ENCODE measurements at regions not wholly inside any gene's neighbourhood (a gene's known extent, or its start where the extent isn't known, plus 50 kb on each side); places are given as distances from the start of the nearest gene placed in this dataset.

DNA sequence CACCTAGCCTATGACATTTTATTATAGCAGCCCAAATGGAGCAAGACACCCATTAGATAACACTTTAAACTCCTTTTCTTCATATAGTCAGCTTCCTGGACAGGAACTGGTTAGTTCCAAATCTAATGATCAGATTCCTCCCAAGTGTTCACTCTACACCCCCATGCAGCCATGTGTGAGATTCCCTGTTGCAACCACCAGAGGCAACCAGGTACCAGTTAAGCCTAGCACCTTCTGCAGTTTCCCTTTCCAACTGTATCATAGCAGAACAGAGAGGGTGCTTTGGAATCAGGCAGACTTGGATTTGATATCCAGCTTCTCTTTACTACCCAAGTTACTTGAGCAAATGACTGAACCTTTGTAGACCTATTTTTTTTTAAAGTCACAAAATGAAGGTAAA, 296.6 kb upstream of the PCSK5 start:
- no peaks in the 10 kb centered on the region for H3K36me3 ChIP-seq (ENCODE audit: control insufficient read depth in 1 of 2, insufficient read depth in 2 of 2, low read length in 2 of 2)
- ChIA-PET RAD21 (ENCODE audit: low non-redundant PET in 1 of 2, low total read pairs in 2 of 2, uncharacterized antibody in 2 of 2, unreplicated experiment in 2 of 2) (no interaction called here), CTCF (no interaction called here), POLR2A (no interaction called here)
- H3K27ac ChIP-seq (ENCODE audit: low read depth, low read length) = no peak overlapping the region
- TF ChIP-seq ATF3 (IDR thresholded peaks at IDR 0.05) = no peak
- TF ChIP-seq, protein P1, sequence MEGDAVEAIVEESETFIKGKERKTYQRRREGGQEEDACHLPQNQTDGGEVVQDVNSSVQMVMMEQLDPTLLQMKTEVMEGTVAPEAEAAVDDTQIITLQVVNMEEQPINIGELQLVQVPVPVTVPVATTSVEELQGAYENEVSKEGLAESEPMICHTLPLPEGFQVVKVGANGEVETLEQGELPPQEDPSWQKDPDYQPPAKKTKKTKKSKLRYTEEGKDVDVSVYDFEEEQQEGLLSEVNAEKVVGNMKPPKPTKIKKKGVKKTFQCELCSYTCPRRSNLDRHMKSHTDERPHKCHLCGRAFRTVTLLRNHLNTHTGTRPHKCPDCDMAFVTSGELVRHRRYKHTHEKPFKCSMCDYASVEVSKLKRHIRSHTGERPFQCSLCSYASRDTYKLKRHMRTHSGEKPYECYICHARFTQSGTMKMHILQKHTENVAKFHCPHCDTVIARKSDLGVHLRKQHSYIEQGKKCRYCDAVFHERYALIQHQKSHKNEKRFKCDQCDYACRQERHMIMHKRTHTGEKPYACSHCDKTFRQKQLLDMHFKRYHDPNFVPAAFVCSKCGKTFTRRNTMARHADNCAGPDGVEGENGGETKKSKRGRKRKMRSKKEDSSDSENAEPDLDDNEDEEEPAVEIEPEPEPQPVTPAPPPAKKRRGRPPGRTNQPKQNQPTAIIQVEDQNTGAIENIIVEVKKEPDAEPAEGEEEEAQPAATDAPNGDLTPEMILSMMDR (IDR thresholded peaks at IDR 0.05 in 2 of 3, conservative IDR thresholded peaks at IDR 0.05 in 1 of 3; ENCODE audit: borderline replicate concordance in 1 of 3, insufficient read depth in 1 of 3, low read depth in 2 of 3, low read length in 2 of 3) = peak in 1 of 3 experiments; percentile 16; a peak in 2 of 6 replicates
- no peak for TF ChIP-seq POLR2AphosphoS5 (IDR thresholded peaks at IDR 0.05; ENCODE audit: low read depth, low read length)
- TF ChIP-seq SRF (IDR thresholded peaks at IDR 0.05; ENCODE audit: low read depth) = no peak
- no peak for TF ChIP-seq SP1 (IDR thresholded peaks at IDR 0.05; ENCODE audit: low read depth)
- H3K4me1 ChIP-seq (ENCODE audit: control insufficient read depth in 1 of 2, insufficient read depth in 2 of 2, low read length in 2 of 2) = no peaks in the 10 kb centered on the region
- H2AFZ ChIP-seq (ENCODE audit: low read depth, low read length, poor library complexity, severe bottlenecking) = no peak overlapping the region
- H3K27me3 ChIP-seq (ENCODE audit: insufficient read depth, low read length) = no peaks in the 10 kb centered on the region; the same call in 1 of the 2 replicates
- intact Hi-C loops (cut with micrococcal nuclease) = loop anchor here (10.0 kb wide), 2 partner anchors 251 to 701 kb away; no protein-coding TSS in a partner anchor
- H3K9me3 ChIP-seq (ENCODE audit: control insufficient read depth in 1 of 2, insufficient read depth in 1 of 2, low read depth in 1 of 2, low read length in 2 of 2) = no peaks in the 10 kb centered on the region
- DNase-seq (ENCODE audit: low read depth, low spot score) (no peak), ATAC-seq (0 out of 2 replicates have a peak, but pooled peaks have one; percentile 27)
- no peak overlapping the region for H3K4me3 ChIP-seq (replicated peaks in 1 of 2; ENCODE audit: low read depth in 1 of 2, low read length in 2 of 2)
- H3K4me2 ChIP-seq (ENCODE audit: low read length) = no peak overlapping the region
- no TSS peak for BruUV-seq (replicated peaks)
- no peaks in the 10 kb centered on the region for H4K20me1 ChIP-seq (ENCODE audit: insufficient read depth)
- H3K9ac ChIP-seq (ENCODE audit: low read length) = no peak overlapping the region
- H3K79me2 ChIP-seq (ENCODE audit: insufficient read depth, low read length) = no peaks in the 10 kb centered on the region
- H3K9me2 ChIP-seq (ENCODE audit: insufficient read depth) = no peaks in the 10 kb centered on the region

DNA sequence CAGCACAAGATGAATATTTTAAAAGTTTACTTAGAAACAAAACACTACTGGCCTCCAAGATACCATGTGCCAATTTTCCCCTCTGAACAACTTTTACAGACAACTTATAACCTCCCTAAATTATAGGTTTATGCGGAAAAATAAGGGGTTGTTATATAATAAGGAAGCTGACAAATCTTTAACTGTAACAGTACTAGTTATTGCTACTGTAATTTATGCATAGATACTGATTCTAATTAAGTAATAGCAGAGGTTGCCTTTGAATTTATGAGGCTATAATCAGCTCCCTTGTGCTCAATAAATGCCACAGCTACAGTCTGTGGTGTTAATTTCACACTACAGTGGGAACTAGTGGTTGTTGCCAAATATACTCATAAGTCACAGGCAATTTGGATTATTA, 291.3 kb upstream of the PCSK5 start:
- Histone ChIP-seq H3K79me2 (ENCODE audit: insufficient read depth, low read length) (no peaks in the 10 kb centered on the region), H3K27ac (ENCODE audit: low read depth, low read length) (no peak overlapping the region), H3K9ac (ENCODE audit: low read length) (no peak overlapping the region), H3K9me2 (ENCODE audit: insufficient read depth) (no peaks in the 10 kb centered on the region), H3K9me3 (ENCODE audit: control insufficient read depth in 1 of 2, insufficient read depth in 1 of 2, low read depth in 1 of 2, low read length in 2 of 2) (no peaks in the 10 kb centered on the region), H3K36me3 (ENCODE audit: control insufficient read depth in 1 of 2, insufficient read depth in 2 of 2, low read length in 2 of 2) (no peaks in the 10 kb centered on the region), H3K4me3 (replicated peaks in 1 of 2; ENCODE audit: low read depth in 1 of 2, low read length in 2 of 2) (no peak overlapping the region), H3K4me1 (ENCODE audit: control insufficient read depth in 1 of 2, insufficient read depth in 2 of 2, low read length in 2 of 2) (no peaks in the 10 kb centered on the region), H4K20me1 (ENCODE audit: insufficient read depth) (no peaks in the 10 kb centered on the region), H3K27me3 (ENCODE audit: insufficient read depth, low read length) (peaks cover 16% of the 10 kb centered on the region), H2AFZ (ENCODE audit: low read depth, low read length, poor library complexity, severe bottlenecking) (no peak overlapping the region), H3K4me2 (ENCODE audit: low read length) (no peak overlapping the region)
- DNase-seq (ENCODE audit: low read depth, low spot score) (no peak), ATAC-seq (no peak)
- ChIA-PET POLR2A (no interaction called here), RAD21 (ENCODE audit: low non-redundant PET in 1 of 2, low total read pairs in 2 of 2, uncharacterized antibody in 2 of 2, unreplicated experiment in 2 of 2) (no interaction called here), CTCF (interaction anchor here (1.8 kb wide), 1 partner anchor 256 kb away, joined by 4 read pairs; no protein-coding TSS in a partner anchor)
- BruUV-seq (replicated peaks) = no TSS peak
- intact Hi-C loops (cut with micrococcal nuclease) = loop anchor here (10.0 kb wide), 2 partner anchors 246 to 696 kb away; no protein-coding TSS in a partner anchor
- no peak for TF ChIP-seq EZH2 (IDR thresholded peaks at IDR 0.05)
- TF ChIP-seq FOSL1 (IDR thresholded peaks at IDR 0.05; ENCODE audit: low read depth) = no peak
- TF ChIP-seq EZH2phosphoT487 (IDR thresholded peaks at IDR 0.05; ENCODE audit: borderline replicate concordance) = no peak
- TF ChIP-seq ZNF274 (IDR thresholded peaks at IDR 0.05; ENCODE audit: low read depth, low read length) = no peak
- no peak for TF ChIP-seq RAD21 (IDR thresholded peaks at IDR 0.05; ENCODE audit: low read depth)
- TF ChIP-seq MAX (IDR thresholded peaks at IDR 0.05) = no peak
- TF ChIP-seq POLR2A (IDR thresholded peaks at IDR 0.05; ENCODE audit: borderline replicate concordance, extremely low read depth, insufficient read depth, insufficient read length) = no peak
- TF ChIP-seq ATF3 (IDR thresholded peaks at IDR 0.05) = no peak
- TF ChIP-seq SP1 (IDR thresholded peaks at IDR 0.05; ENCODE audit: low read depth) = no peak
- no peak for TF ChIP-seq EGR1 (IDR thresholded peaks at IDR 0.05; ENCODE audit: low read depth)
- no peak for TF ChIP-seq ELF1 (IDR thresholded peaks at IDR 0.05; ENCODE audit: borderline replicate concordance, low read depth)
- TF ChIP-seq SRF (IDR thresholded peaks at IDR 0.05; ENCODE audit: low read depth) = no peak
